ENCODE measurements at regions not wholly inside any gene's neighbourhood (a gene's known extent, or its start where the extent isn't known, plus 50 kb on each side); places are given as distances from the start of the nearest gene placed in this dataset.

DNA sequence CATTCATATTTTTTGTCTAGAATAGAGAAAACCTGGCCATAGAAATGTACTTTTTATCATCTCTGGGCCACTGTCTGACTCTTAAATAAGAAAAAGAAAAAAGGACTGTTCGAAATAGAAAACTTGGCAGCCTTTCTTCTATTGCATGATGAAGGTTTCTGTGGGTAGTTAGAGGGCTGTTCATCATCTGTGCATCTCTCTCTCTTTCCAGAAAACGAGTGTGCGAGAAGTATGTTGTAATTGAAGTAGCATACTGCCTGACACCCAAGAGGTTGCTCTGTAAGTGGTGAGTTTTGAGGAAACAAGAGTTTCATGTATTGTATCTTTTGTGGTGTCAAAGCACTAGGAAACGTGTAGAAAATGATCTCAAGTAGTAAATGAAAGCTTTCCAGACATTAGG lies 343.2 kb upstream of the TMEM229A start:
- TF ChIP-seq CBX5 (IDR thresholded peaks at IDR 0.05; ENCODE audit: low read depth, low read length) (no peak), POLR2A (IDR thresholded peaks at IDR 0.05; ENCODE audit: control extremely low read depth in 1 of 2, low read depth in 2 of 2, low read length in 2 of 2) (no peak), KDM5A (IDR thresholded peaks at IDR 0.05; ENCODE audit: low read length) (no peak), EZH2 (IDR thresholded peaks at IDR 0.05; ENCODE audit: low read depth, low read length, severe bottlenecking) (no peak), RFX5 (IDR thresholded peaks at IDR 0.05; ENCODE audit: borderline replicate concordance, low read depth, low read length) (no peak), CHD2 (IDR thresholded peaks at IDR 0.05; ENCODE audit: low read length) (no peak), KDM1A (IDR thresholded peaks at IDR 0.05; ENCODE audit: borderline replicate concordance, low read length) (no peak), NRF1 (IDR thresholded peaks at IDR 0.05; ENCODE audit: low read depth, low read length) (no peak)
- TF ChIP-seq, protein P1, sequence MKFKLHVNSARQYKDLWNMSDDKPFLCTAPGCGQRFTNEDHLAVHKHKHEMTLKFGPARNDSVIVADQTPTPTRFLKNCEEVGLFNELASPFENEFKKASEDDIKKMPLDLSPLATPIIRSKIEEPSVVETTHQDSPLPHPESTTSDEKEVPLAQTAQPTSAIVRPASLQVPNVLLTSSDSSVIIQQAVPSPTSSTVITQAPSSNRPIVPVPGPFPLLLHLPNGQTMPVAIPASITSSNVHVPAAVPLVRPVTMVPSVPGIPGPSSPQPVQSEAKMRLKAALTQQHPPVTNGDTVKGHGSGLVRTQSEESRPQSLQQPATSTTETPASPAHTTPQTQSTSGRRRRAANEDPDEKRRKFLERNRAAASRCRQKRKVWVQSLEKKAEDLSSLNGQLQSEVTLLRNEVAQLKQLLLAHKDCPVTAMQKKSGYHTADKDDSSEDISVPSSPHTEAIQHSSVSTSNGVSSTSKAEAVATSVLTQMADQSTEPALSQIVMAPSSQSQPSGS (IDR thresholded peaks at IDR 0.05; ENCODE audit: low read length), result no peak
- TF ChIP-seq, protein P2, sequence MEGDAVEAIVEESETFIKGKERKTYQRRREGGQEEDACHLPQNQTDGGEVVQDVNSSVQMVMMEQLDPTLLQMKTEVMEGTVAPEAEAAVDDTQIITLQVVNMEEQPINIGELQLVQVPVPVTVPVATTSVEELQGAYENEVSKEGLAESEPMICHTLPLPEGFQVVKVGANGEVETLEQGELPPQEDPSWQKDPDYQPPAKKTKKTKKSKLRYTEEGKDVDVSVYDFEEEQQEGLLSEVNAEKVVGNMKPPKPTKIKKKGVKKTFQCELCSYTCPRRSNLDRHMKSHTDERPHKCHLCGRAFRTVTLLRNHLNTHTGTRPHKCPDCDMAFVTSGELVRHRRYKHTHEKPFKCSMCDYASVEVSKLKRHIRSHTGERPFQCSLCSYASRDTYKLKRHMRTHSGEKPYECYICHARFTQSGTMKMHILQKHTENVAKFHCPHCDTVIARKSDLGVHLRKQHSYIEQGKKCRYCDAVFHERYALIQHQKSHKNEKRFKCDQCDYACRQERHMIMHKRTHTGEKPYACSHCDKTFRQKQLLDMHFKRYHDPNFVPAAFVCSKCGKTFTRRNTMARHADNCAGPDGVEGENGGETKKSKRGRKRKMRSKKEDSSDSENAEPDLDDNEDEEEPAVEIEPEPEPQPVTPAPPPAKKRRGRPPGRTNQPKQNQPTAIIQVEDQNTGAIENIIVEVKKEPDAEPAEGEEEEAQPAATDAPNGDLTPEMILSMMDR (IDR thresholded peaks at IDR 0.05; ENCODE audit: control extremely low read depth in 1 of 3, insufficient read depth in 1 of 3, low read depth in 1 of 3, low read length in 3 of 3), result no peak
- TF ChIP-seq, protein P3, sequence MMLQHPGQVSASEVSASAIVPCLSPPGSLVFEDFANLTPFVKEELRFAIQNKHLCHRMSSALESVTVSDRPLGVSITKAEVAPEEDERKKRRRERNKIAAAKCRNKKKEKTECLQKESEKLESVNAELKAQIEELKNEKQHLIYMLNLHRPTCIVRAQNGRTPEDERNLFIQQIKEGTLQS (IDR thresholded peaks at IDR 0.05; ENCODE audit: insufficient read depth, low read depth, low read length), result no peak
